SK-N-MC (cell line): ENCODE measurements at regions not wholly inside any gene's neighbourhood (a gene's known extent, or its start where the extent isn't known, plus 50 kb on each side); places are given as distances from the start of the nearest gene placed in this dataset.

Experiments used
- EZH2 ChIP-seq: fragments of 200-600 bp; sonication (generic); IDR thresholded peaks from one replicate; pipeline ENCODE4 v1.6.1; 2017; ENCODE audit warnings: antibody characterized with exemption
- FOXP2 ChIP-seq: optimal IDR thresholded peaks from 2 replicates; pipeline ENCODE3; 2011; ENCODE audit warnings: mild to moderate bottlenecking, moderate library complexity; ENCODE audit not compliant: insufficient read depth; ENCODE audit errors: extremely low read length, control extremely low read depth
- POLR2AphosphoS5 ChIP-seq: IDR thresholded peaks from 2 replicates; pipeline ENCODE4 v1.6.1; 2012; ENCODE audit warnings: mild to moderate bottlenecking, low read depth, low read length, borderline replicate concordance

DNA sequence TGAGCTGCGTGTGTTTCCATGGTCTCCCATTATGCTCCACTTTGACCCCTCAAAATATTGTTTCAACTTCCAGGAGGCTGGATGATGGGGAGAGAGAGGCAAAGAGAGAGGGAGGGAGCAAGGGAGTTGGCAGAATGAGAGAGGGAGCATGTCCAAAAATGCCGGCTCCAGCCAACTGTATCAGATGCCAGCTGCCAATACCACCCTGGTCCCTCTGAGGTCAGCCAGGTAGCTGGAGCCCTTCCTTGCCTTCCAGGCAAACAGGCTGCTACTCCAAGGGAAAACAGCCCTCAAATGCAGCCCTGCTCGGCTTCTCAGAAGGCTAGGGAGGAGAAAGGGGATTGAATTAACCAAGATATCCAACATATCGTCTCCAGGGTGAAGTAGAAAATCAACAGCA is 440.0 kb downstream of the TSHZ3 start:
- no peak for TF ChIP-seq POLR2AphosphoS5
- TF ChIP-seq EZH2: no peak
- TF ChIP-seq FOXP2: no peak
